GM20431 (cell line): ENCODE measurements at regions not wholly inside any gene's neighbourhood (a gene's known extent, or its start where the extent isn't known, plus 50 kb on each side); places are given as distances from the start of the nearest gene placed in this dataset.
"Not testable (repeated sequence)": the region's sequence is repeated elsewhere in the genome, so short reads cannot be mapped to it uniquely, and the experiment has no call there.

ENCODE experiments used
- in situ Hi-C: fragments of 300-500 bp; cut with MseI, MboI; formaldehyde crosslinking; loops from one replicate; pipeline ENCODE4 v1.15.0; 2020; ENCODE audit warnings: low sequenced_read_pairs; ENCODE audit not compliant: unreplicated experiment

- in situ Hi-C loops = no loop called here
Measured at GRCh38 chr21:28018741-28019669, 973.7 kb downstream of the LTN1 start.

DNA sequence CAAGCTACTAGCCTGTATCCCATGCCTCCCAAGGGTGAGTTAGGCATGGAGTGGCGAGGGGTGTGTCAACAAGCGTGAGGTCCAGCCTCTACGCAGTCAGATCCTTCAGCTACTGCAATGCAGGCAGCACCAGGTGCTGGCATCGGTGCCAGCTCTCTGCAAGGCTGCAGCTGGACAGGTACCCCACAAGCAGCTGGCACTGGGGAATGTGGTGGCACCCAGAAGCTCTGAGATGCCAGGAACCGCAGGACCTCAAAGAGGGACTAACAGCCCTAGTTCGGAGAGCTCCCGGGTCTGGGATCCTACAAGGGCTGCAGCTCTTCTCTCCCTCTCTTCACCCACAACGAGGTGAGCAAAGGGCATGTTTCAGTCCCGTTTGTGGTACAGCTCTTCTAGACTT is 974.5 kb downstream of the LTN1 start:
- in situ Hi-C loops = no loop called here

DNA sequence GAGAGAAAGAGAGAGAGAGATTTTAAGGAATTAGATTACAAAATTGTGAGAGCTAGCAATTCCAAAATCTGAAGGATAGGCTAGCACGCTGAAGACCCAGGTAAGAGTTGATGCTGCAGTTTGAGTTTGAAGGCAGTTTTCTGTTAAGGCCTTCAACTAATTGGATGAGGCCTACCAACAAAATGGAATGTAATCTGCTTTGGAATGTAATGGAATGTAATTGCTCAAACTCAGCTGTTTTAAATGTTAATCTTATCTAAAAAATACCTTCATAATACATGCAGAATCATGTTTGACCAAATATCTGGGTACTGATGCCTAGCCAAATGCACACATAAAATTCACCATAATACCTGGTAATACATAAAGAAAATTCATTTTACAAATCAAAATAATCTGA is 976.1 kb downstream of the LTN1 start:
- in situ Hi-C loops = no loop called here

DNA sequence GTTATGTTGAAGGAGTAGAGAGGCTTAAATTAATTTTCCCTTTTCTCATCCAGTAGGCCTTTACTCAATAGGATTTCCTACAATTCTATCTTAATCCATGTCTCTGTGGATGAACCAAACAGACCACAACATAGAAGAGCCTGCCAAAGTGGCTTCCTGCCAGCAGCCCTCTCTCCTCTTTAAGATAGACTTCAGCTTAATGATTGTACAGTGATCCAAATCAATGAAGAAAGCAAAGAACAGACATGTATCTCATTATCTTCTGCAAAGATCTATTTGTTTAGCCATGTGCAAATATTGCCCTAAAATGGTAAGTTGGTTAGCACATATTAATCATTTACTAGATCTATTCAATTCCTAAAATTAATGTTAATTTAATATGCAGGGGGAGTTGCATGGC is 979.6 kb downstream of the LTN1 start:
- in situ Hi-C loops = not testable (repeated sequence)

DNA sequence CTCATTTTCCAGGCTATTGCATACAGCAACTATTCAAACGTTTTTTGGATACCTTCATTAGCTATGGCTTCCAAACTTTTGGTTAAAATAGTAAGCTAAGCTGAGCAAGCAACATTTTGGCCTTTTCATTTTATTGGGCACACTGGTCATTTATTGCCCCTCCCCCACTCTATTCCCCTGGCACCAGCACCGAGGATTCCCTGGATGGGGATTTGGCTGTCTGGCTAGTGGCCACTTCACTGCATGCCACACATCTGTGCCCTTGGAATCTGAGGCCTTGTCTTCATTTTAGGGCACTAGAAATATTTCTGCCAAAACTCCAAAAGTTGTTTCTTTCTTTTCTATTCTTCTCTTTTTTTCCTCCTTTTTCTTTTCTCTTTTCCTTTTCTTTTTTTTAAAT is 980.7 kb downstream of the LTN1 start:
- in situ Hi-C loops = not testable (repeated sequence)

DNA sequence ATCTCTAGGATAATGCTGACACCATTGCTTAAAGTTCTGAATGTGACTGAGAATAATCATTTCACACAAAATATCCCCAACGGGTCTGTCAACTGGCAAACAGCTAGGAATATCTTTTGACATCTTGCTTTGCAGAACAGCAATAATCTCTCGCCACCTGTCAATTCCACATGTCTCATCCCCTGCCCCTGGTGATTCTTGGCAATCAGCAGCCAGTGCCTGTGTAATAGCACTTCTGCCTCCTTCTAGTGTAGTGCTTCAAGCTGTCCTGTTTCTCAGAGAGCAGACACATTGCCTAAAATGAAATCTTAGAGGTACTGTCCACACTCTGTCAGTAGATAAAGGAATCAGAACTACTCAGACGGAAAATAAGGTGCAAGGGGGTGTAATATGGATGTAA is 984.4 kb downstream of the LTN1 start:
- in situ Hi-C loops = not testable (repeated sequence)

DNA sequence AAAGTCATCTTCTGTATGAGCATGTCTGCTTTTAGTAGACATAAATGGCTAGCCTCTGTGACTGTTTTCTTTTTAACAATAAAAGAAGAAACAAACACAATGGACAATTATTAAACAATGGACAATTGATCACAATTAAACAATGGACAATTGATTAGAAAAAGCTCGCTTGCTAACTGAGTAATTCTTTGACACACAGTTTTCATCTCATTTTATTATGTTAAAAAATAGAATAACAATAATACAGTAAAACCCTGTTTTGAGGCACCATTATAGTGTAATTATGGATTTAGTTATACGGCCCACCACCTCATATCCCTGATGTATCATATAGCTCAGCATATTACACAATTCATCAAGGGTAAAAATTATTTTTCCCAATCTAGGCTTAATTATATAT is 989.0 kb downstream of the LTN1 start:
- in situ Hi-C loops = not testable (repeated sequence)

DNA sequence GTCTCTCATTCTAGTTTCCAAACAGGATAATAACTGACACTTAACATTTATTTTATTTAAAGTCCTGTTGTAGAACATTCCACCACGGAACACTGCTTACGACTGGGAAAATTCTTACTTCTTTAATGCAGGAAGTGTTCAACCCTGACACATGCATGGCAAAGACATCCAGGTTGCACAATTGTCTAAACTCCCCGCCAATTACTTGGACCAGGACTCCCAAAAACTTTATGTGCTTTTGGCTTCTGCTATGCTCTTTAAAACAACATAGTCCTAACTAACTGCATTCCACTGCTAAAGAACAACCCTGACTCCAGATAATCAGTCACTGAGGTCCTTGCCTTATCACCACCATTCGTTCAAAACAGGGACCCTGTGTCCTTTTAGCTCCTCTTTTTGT is 995.8 kb downstream of the LTN1 start:
- in situ Hi-C loops = not testable (repeated sequence)

DNA sequence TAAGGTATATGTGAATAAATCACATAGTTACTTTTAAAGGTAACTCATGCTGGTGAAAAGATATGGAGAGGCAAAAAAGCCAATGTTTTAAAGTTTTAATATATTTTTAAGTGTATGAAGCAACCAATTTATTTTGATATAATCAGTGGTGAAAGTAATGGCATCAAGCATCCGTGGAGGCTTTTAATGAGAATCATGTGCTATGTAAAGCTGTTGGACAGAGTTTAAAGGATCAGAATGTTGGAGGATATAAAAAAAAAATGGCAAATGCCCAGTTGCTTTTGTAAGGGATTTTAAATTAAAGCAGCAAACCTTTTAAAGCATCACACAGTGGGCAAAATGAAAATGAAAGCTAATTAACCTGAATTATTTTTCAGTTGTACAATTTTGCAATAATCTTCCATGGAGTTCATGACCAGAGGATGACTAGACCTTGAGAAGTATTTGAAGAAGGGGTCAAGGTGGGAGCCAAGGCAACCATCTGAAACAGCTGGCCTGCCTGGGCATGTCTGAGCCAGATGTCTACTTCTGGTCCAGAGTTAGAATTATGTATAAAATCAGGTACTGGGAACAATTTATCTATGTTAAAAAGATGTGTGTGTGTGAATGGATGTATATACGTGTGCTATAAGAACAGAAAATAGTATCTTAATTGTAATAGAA is 1007.9 kb downstream of the LTN1 start:
- in situ Hi-C loops = not testable (repeated sequence)

DNA sequence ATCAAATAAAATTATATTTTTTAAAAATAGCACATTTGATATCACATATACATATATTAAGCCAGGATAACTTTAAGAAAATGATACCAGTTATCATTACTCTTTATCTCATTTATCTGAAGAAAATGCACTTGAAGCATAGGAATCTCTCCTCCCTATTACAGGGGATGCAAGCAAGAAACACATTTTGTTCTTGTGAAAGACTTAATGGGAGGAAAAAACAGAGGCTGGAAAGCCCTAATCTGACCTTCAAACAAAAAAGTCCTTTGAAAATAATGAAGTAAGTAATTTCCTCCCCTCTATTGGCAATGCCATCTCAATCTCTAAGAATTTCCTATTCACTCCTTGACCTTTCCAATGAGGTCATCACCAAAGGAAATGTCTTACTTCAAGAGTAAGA is 1012.6 kb upstream of the ADAMTS5 start:
- in situ Hi-C loops = not testable (repeated sequence)

GRCh38 chr21:27975514-27975913 is 1008.6 kb upstream of the ADAMTS5 start:
- in situ Hi-C loops = no loop called here

GRCh38 chr21:27974152-27974551 is 1007.3 kb upstream of the ADAMTS5 start:
- in situ Hi-C loops = not testable (repeated sequence)

GRCh38 chr21:27968240-27968639 is 1001.4 kb upstream of the ADAMTS5 start:
- in situ Hi-C loops = not testable (repeated sequence)

GRCh38 chr21:27954543-27955165 is 987.8 kb upstream of the ADAMTS5 start:
- in situ Hi-C loops = no loop called here

DNA sequence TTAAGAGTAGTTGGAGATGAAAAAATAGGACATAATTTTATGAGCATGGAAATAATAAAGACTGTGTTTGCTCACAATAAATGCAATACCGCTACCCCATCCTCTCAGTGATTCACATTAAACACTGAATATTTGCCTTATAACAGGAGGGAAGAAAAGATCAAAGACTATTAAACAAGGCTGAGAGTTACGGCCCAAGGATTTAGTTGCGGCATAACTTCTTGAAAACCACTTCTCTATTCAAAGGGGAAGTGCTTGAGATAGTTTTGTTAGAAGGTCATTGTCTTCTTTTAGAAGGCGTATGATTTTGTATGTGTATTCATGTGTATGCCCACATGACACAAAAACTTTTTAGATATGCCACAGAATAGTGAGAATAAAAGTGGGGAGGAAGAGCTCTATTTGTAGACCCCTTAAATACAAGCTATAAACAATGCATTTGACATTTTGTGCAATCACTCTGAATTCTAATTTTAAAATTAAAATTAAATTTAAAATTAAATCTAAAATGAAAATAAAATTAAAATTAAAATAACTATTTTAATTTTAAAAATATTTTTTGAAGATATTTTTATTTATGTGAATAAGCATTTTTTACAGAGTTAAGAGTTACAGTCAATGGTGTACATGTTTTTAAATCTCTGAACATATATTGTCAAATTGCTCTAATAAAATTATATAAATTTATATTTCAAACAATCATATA is 986.6 kb upstream of the ADAMTS5 start:
- in situ Hi-C loops = no loop called here

- in situ Hi-C loops = not testable (repeated sequence)
Measured at GRCh38 chr21:27949093-27949492, 982.2 kb upstream of the ADAMTS5 start.

DNA sequence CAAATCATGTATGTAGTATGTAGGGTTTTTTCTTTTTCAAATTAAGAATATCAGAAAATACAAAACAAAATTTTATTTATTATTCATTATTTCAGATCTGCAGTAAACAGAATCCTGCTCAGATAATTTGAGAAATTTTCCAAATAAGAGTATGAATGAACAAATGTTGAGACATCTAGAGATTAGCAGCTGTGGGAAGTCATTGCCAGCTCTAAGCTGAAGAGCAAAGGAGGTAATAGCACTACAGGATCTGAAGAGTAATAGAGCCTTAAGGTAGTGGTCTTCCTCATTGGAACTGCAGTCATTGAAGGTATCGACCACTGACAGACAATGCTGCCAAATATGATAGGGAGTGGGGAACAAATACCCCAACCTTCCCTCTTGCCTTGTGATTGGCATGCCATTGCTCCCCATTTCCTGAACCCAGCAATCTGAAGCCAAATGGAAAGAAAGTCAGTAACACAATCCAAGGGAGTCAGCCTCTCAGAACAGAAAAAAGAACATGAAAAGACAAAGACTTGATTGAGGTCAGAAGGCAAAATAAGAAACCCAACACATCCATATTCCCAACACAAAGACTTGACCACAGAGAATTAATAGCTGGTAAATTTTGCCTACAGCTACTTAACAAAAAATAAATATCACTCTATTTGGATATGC is 963.4 kb upstream of the ADAMTS5 start:
- in situ Hi-C loops = not testable (repeated sequence)

DNA sequence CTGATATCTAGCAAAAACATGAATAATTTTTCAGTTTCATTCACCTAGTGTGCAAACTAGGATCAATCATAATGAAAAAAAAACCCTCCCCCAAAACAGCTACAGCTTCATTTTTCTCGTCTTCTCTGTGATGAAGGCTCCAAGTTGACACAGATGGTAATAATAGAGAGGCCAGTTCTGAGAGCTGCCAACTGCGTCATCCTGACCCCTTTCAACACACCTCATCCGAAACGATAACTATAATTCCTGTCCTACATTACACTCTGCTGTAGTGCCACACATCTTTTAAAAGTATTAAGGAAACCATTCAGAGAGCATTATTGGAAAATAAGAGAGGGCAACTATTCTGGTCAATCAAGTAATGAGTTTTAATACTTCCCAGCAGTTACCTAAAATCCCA is 962.3 kb upstream of the ADAMTS5 start:
- in situ Hi-C loops = not testable (repeated sequence)

DNA sequence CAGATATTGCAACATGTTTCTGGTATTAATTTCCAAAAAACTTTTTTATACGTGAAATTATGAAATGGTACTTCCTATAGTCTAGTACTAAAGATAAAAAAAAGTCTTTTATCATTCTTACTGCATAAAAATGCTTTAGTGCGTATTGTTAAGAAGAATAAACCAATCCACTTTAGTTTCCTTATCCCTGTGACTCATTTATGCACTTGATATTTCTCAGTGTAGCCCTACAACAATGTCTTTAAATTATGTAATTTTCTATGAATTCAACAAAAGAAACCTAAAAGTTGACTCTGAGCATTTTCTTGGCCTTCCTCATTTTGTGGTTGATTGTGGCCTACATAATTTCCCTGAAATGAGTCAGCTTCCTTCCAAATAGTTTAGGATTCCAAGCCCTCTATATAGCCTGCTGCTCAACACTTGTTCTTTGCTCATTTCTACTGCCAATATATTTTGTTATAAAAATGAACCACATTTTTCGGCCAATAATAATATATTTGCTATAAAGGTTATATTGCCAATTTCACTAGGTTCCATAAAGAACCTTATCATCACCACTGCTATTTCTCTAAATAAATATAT is 961.7 kb upstream of the ADAMTS5 start:
- in situ Hi-C loops = not testable (repeated sequence)

GRCh38 chr21:27921421-27921820 is 954.5 kb upstream of the ADAMTS5 start:
- in situ Hi-C loops = not testable (repeated sequence)
